BJ (cell line): ENCODE measurements at regions not wholly inside any gene's neighbourhood (a gene's known extent, or its start where the extent isn't known, plus 50 kb on each side); places are given as distances from the start of the nearest gene placed in this dataset.

Source experiments
- CTCF ChIA-PET: fragments of 350-600 bp; formaldehyde crosslinking; extraction: SDS; loops from one replicate; lab custom pipeline; 2021; ENCODE audit warnings: antibody characterized with exemption, inconsistent platforms; lab: Yijun Ruan, JAX
- POLR2A ChIA-PET: fragments of 300-600 bp; sonication (Branson Sonifier 250); formaldehyde crosslinking; extraction: SDS; loops from one replicate; lab custom pipeline; 2021; ENCODE audit warnings: antibody characterized with exemption; lab: Charles Lee
- DNase-seq: peaks from one replicate; pipeline ENCODE4 v3.0.0-alpha.2; 2011; ENCODE audit warnings: low read depth
- H3K27me3 ChIP-seq: 2 replicates; pipeline ENCODE4 v1.6.0; 2011; ENCODE audit warnings: low read length; ENCODE audit not compliant: control insufficient read depth, insufficient read depth
- H3K36me3 ChIP-seq: 2 replicates; pipeline ENCODE4 v1.5.1; 2011; ENCODE audit warnings: low read length; ENCODE audit not compliant: control insufficient read depth, insufficient read depth
- H3K4me3 ChIP-seq: 2 replicates; pipeline ENCODE4 v1.5.1; 2011; ENCODE audit warnings: low read depth, mild to moderate bottlenecking, control low read depth, low read length
- CTCF ChIP-seq: IDR thresholded peaks from 2 replicates; pipeline ENCODE4 v1.5.1; 2011; ENCODE audit warnings: low read depth, mild to moderate bottlenecking, control low read depth, inconsistent platforms, low read length, moderate library complexity; ENCODE audit not compliant: insufficient read depth

- Histone ChIP-seq H3K36me3 (no peaks in the 10 kb centered on the region), H3K27me3 (no peaks in the 10 kb centered on the region), H3K4me3 (no peak overlapping the region)
- POLR2A ChIA-PET: no interaction called here
- CTCF ChIA-PET: no interaction called here
- DNase-seq: no peak
- TF ChIP-seq CTCF: no peak
Measured at GRCh38 chr7:67878808-67879207, 882.2 kb downstream of the TYW1 start.

- no peak for TF ChIP-seq CTCF
- Histone ChIP-seq H3K36me3 (no peaks in the 10 kb centered on the region), H3K27me3 (no peaks in the 10 kb centered on the region), H3K4me3 (no peak overlapping the region)
- CTCF ChIA-PET: no interaction called here
- DNase-seq: no peak
- POLR2A ChIA-PET: no interaction called here
Measured at GRCh38 chr7:67882843-67883242, 886.2 kb downstream of the TYW1 start.

GRCh38 chr7:67890316-67890715, 893.7 kb downstream of the TYW1 start:
- no peak for TF ChIP-seq CTCF
- Histone ChIP-seq H3K27me3 (no peaks in the 10 kb centered on the region), H3K36me3 (no peaks in the 10 kb centered on the region), H3K4me3 (no peak overlapping the region)
- no peak for DNase-seq
- ChIA-PET POLR2A (no interaction called here), CTCF (no interaction called here)

- no peak for TF ChIP-seq CTCF
- H3K36me3 ChIP-seq: no peaks in the 10 kb centered on the region
- H3K27me3 ChIP-seq: no peaks in the 10 kb centered on the region
- DNase-seq: no peak
- POLR2A ChIA-PET: no interaction called here
- CTCF ChIA-PET: no interaction called here
- no peak overlapping the region for H3K4me3 ChIP-seq
Measured at GRCh38 chr7:67894746-67895145, 898.1 kb downstream of the TYW1 start.

- TF ChIP-seq CTCF: no peak
- ChIA-PET POLR2A (no interaction called here), CTCF (no interaction called here)
- H3K27me3 ChIP-seq: no peaks in the 10 kb centered on the region
- H3K4me3 ChIP-seq: no peak overlapping the region
- no peak for DNase-seq
- no peaks in the 10 kb centered on the region for H3K36me3 ChIP-seq
Measured at GRCh38 chr7:67896721-67897120, 900.1 kb downstream of the TYW1 start.
